Natural killer cell (primary cell): ENCODE measurements at regions not wholly inside any gene's neighbourhood (a gene's known extent, or its start where the extent isn't known, plus 50 kb on each side); places are given as distances from the start of the nearest gene placed in this dataset.

Source experiments
- ATAC-seq, 3 donors: fragments of 150-1000 bp in 2 of 3; fragments of 200-7000 bp in 1 of 3; cut with Tn5 transposase; 1 replicate in 1 of 3; 2 replicates in 2 of 3; pipeline ENCODE4 v1.10.0; 2021; ENCODE audit warnings: mild to moderate bottlenecking in 2 of 3, moderate library complexity in 2 of 3
- DNase-seq, 2 donors: peaks; one replicate each; pipeline versions ENCODE4 v3.0.0 to v3.0.0-alpha.2; 2013 to 2021; ENCODE audit warnings: mixed read lengths in 1 of 2
- H3K27ac ChIP-seq: one replicate; pipeline ENCODE4 v1.5.1; 2013; ENCODE audit warnings: mild to moderate bottlenecking, low read length
- H3K27me3 ChIP-seq: one replicate; pipeline ENCODE4 v1.6.1; 2013; ENCODE audit warnings: low read length; ENCODE audit not compliant: control insufficient read depth, insufficient read depth
- H3K36me3 ChIP-seq: one replicate; pipeline ENCODE4 v1.6.1; 2013; ENCODE audit warnings: low read length; ENCODE audit not compliant: control insufficient read depth, insufficient read depth
- H3K4me1 ChIP-seq: one replicate; pipeline ENCODE4 v1.6.1; 2013; ENCODE audit warnings: low read length; ENCODE audit not compliant: control insufficient read depth, insufficient read depth
- H3K4me3 ChIP-seq: one replicate; pipeline ENCODE4 v1.5.1; 2013; ENCODE audit warnings: low read length
- H3K9me3 ChIP-seq: one replicate; pipeline ENCODE4 v1.6.1; 2013; ENCODE audit warnings: low read length; ENCODE audit not compliant: control insufficient read depth, insufficient read depth
- H3K27ac Mint-ChIP-seq, 2 donors: one replicate each; pipeline ENCODE4 v1.8.0; 2022; ENCODE audit warnings: mild to moderate bottlenecking in 2 of 2, mixed read lengths in 2 of 2, moderate library complexity in 1 of 2
- H3K27me3 Mint-ChIP-seq, 2 donors: one replicate each; pipeline ENCODE4 v1.8.0; 2022; ENCODE audit warnings: low read depth in 2 of 2, mixed read lengths in 2 of 2
- H3K36me3 Mint-ChIP-seq: one replicate; pipeline ENCODE4 v1.8.0; 2022; ENCODE audit warnings: mixed read lengths
- H3K4me1 Mint-ChIP-seq, 2 donors: one replicate each; pipeline ENCODE4 v1.8.0; 2022; ENCODE audit warnings: mixed read lengths in 2 of 2
- H3K4me3 Mint-ChIP-seq: one replicate; pipeline ENCODE4 v1.8.0; 2022; ENCODE audit warnings: mild to moderate bottlenecking, moderate library complexity, mixed read lengths
- H3K9me3 Mint-ChIP-seq, 2 donors: one replicate each; pipeline ENCODE4 v1.8.0; 2022; ENCODE audit warnings: mixed read lengths in 2 of 2
- WGBS: methylation state at CpG from one replicate; pipeline ENCODE4 v1.1.7; 2013; ENCODE audit warnings: missing lambda C conversion rate; ENCODE audit not compliant: insufficient coverage; 5-methylcytosine and 5-hydroxymethylcytosine counted together
- intact Hi-C: fragments of 100-400 bp; cut with micrococcal nuclease; formaldehyde crosslinking; loops from one replicate; pipeline ENCODE4 v1.14.2; 2022
- TF ChIP-seq, protein P1 (sequence below): fragments of 200-600 bp; IDR thresholded peaks from one replicate; pipeline ENCODE4 v1.8.0; 2022; ENCODE audit warnings: antibody characterized with exemption

DNA sequence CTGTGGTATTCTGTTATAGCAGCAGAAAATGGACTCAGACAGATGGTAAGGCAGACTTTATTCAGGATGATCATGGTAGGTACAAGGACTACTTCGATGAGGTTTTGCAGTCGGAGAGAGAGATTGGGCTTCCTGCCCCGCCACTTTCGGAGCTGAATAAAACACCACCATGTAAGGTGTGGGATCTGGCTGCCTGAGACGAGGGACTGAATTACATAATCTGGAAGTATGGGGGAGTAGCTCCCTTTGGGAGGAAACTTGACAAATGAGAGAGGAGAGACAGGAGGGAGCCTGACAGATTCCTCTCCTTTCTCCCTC lies 255.5 kb upstream of the GATB start:
- H3K4me1 ChIP-seq, result peaks cover 16% of the 10 kb centered on the region
- no peaks in the 10 kb centered on the region for H3K27me3 ChIP-seq
- WGBS, result 93% methylated on average over 5 of the region's 5 CpGs
- H3K4me1 Mint-ChIP-seq, result peaks cover 13 to 14% of the 10 kb centered on the region in 2 donors
- H3K9me3 ChIP-seq, result no peaks in the 10 kb centered on the region
- H3K27ac Mint-ChIP-seq, result no peak overlapping the region
- DNase-seq (no peak), ATAC-seq (no peak)
- H3K27ac ChIP-seq, result no peak overlapping the region
- no peak overlapping the region for H3K4me3 ChIP-seq
- H3K9me3 Mint-ChIP-seq, result no peaks in the 10 kb centered on the region
- H3K36me3 Mint-ChIP-seq, result no peaks in the 10 kb centered on the region
- no peaks in the 10 kb centered on the region for H3K36me3 ChIP-seq
- intact Hi-C loops, result no loop called here
- no peak overlapping the region for H3K4me3 Mint-ChIP-seq
- no peaks in the 10 kb centered on the region for H3K27me3 Mint-ChIP-seq
- TF ChIP-seq, protein P1, sequence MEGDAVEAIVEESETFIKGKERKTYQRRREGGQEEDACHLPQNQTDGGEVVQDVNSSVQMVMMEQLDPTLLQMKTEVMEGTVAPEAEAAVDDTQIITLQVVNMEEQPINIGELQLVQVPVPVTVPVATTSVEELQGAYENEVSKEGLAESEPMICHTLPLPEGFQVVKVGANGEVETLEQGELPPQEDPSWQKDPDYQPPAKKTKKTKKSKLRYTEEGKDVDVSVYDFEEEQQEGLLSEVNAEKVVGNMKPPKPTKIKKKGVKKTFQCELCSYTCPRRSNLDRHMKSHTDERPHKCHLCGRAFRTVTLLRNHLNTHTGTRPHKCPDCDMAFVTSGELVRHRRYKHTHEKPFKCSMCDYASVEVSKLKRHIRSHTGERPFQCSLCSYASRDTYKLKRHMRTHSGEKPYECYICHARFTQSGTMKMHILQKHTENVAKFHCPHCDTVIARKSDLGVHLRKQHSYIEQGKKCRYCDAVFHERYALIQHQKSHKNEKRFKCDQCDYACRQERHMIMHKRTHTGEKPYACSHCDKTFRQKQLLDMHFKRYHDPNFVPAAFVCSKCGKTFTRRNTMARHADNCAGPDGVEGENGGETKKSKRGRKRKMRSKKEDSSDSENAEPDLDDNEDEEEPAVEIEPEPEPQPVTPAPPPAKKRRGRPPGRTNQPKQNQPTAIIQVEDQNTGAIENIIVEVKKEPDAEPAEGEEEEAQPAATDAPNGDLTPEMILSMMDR, result no peak

DNA sequence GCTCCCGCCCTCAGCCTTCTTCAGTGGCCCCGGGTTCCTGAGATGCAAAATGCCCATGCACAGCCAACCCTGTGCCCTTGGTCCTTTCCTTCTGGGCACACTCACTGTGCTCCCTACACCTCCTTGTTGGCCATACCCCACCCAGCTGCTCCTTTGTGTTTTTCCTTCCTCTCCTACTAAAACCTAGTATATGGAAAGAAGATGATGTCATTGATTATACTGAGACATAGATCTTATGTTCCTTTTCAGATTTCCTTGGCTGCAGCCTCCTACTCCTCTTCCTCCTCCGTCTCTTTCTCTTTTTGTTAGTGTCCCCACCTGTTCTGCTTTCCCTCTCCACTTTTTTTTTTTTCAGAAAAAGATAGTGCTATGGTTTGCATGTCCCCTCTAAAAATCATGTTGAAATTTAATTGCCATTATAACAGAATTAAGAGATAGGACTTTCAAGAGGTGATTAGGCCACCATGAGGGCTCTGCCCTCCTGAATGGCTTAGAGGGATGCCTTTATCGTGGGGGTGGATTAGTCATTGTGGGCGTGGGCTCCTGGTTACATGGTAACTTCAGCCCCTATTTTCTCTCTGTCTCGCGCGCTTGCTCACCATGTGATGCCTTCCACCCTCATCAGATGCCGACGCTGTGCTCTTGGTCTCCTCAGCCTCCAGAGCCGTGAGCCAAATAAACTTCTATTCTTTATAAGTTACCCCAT lies 254.9 kb upstream of the GATB start:
- DNase-seq (no peak), ATAC-seq (no peak)
- intact Hi-C loops, result no loop called here
- H3K36me3 Mint-ChIP-seq, result no peaks in the 10 kb centered on the region
- H3K4me1 Mint-ChIP-seq, result peaks cover 14 to 15% of the 10 kb centered on the region in 2 donors
- Histone ChIP-seq H3K27ac (no peak overlapping the region), H3K4me1 (peaks cover 21% of the 10 kb centered on the region), H3K27me3 (no peaks in the 10 kb centered on the region), H3K36me3 (no peaks in the 10 kb centered on the region), H3K9me3 (no peaks in the 10 kb centered on the region), H3K4me3 (no peak overlapping the region)
- peaks cover 0 to 2% of the 10 kb centered on the region in 2 donors for H3K27me3 Mint-ChIP-seq
- 95% methylated on average over 10 of the region's 11 CpGs for WGBS
- no peak overlapping the region for H3K4me3 Mint-ChIP-seq
- TF ChIP-seq, protein P1, result no peak
- H3K27ac Mint-ChIP-seq, result no peak overlapping the region
- no peaks in the 10 kb centered on the region for H3K9me3 Mint-ChIP-seq

DNA sequence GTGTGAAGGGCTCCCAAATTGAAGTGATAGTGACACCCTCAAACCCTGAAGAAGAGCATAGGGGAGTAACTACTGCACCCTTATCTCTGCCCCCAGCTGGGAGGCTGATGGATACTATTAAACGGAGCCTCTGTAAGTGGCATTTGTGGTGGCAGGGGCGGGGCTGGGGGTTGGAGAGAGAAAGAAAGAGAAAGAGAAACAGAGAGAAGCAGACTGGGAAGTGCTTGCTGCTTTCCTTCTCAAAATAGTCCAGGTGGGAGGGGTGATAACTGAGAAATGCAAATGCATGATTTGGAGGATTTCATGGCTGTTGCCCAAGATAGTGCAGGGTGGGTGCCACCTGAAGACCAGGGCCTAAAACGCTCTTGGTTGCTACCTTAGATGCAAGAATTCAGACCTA lies 253.5 kb upstream of the GATB start:
- peak in 1 of 2 donors; percentile 49 for DNase-seq
- intact Hi-C loops, result no loop called here
- H3K4me1 Mint-ChIP-seq, result peaks cover 14 to 16% of the 10 kb centered on the region in 2 donors

More for the DNA sequence above, 253.5 kb upstream of the GATB start:
- Mint-ChIP-seq H3K4me3 (no peak overlapping the region), H3K9me3 (no peaks in the 10 kb centered on the region), H3K27me3 (peaks cover 1 to 17% of the 10 kb centered on the region in 2 donors), H3K27ac (no peak overlapping the region), H3K36me3 (no peaks in the 10 kb centered on the region)
- TF ChIP-seq, protein P1, result no peak
- Histone ChIP-seq H3K27ac (no peak overlapping the region), H3K9me3 (no peaks in the 10 kb centered on the region), H3K4me3 (no peak overlapping the region), H3K27me3 (no peaks in the 10 kb centered on the region), H3K36me3 (no peaks in the 10 kb centered on the region), H3K4me1 (peaks cover 24% of the 10 kb centered on the region)
- 25% methylated on average over 3 of the region's 3 CpGs for WGBS
- peak; percentile 53 to 72 (median 63) for ATAC-seq
